SK-N-SH (cell line): ENCODE measurements at regions not wholly inside any gene's neighbourhood (a gene's known extent, or its start where the extent isn't known, plus 50 kb on each side); places are given as distances from the start of the nearest gene placed in this dataset.

Experiments used
- CTCF ChIP-seq: fragments of 200-600 bp; sonication (generic); IDR thresholded peaks from 2 replicates; pipeline ENCODE4 v1.6.1; 2017; ENCODE audit warnings: antibody characterized with exemption, mild to moderate bottlenecking, moderate library complexity
- NFIC ChIP-seq: IDR thresholded peaks from 2 replicates; pipeline ENCODE4 v1.4.0; 2012; ENCODE audit warnings: borderline replicate concordance
- PBX3 ChIP-seq: IDR thresholded peaks from 2 replicates; pipeline ENCODE4; 2012
- RAD21 ChIP-seq: IDR thresholded peaks from 2 replicates; pipeline ENCODE4 v1.6.1; 2012; ENCODE audit warnings: mild to moderate bottlenecking, low read length
- RFX5 ChIP-seq: IDR thresholded peaks from 2 replicates; pipeline ENCODE4 v1.6.1; 2012; ENCODE audit warnings: mild to moderate bottlenecking, improper control_type of control experiment, low read length
- RXRA ChIP-seq: IDR thresholded peaks from 2 replicates; pipeline ENCODE4 v1.4.0; 2012; ENCODE audit warnings: low read depth, mild to moderate bottlenecking, borderline replicate concordance
- SIN3A ChIP-seq: IDR thresholded peaks from 2 replicates; pipeline ENCODE4 v1.6.1; 2012; ENCODE audit warnings: low read depth, mild to moderate bottlenecking, low read length, moderate library complexity, borderline replicate concordance
- USF2 ChIP-seq: fragments of 150-350 bp; IDR thresholded peaks from 2 replicates; pipeline ENCODE4 v1.6.1; 2017; ENCODE audit warnings: antibody characterized with exemption, low read length, low read depth, borderline replicate concordance
- TF ChIP-seq, protein P1 (sequence below): IDR thresholded peaks from 2 replicates; pipeline ENCODE4 v1.4.0; 2012; ENCODE audit warnings: low read depth

- TF ChIP-seq NFIC (no peak), CTCF (no peak), RFX5 (no peak), PBX3 (no peak), SIN3A (no peak), USF2 (no peak), RXRA (no peak), RAD21 (no peak)
- TF ChIP-seq, protein P1, sequence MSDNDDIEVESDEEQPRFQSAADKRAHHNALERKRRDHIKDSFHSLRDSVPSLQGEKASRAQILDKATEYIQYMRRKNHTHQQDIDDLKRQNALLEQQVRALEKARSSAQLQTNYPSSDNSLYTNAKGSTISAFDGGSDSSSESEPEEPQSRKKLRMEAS = no peak
Observed at GRCh38 chr5:175805256-175806011, 65.9 kb upstream of the CPLX2 start.
